K562 (cell line): ENCODE measurements at regions not wholly inside any gene's neighbourhood (a gene's known extent, or its start where the extent isn't known, plus 50 kb on each side); places are given as distances from the start of the nearest gene placed in this dataset.
A peak's percentile ranks its signal among the peaks of the same experiment; 100 is the strongest.

Experiments
- ARID2 ChIP-seq: fragments of 450-650 bp; IDR thresholded peaks from 2 replicates; pipeline ENCODE4 v1.6.1; 2017; ENCODE audit warnings: antibody characterized with exemption, mild to moderate bottlenecking
- CBX2 ChIP-seq: fragments of 200-600 bp; sonication (generic); IDR thresholded peaks from one replicate; pipeline ENCODE4 v1.6.1; 2012; ENCODE audit warnings: mild to moderate bottlenecking, low read length, inconsistent platforms; ENCODE audit not compliant: insufficient read depth, poor library complexity, severe bottlenecking
- CEBPB ChIP-seq: fragments of 450-650 bp; IDR thresholded peaks from 2 replicates; pipeline ENCODE4 v1.6.1; 2016; ENCODE audit warnings: missing genetic modification characterization, missing compliant biosample characterization
- DNMT1 ChIP-seq: fragments of 450-650 bp; IDR thresholded peaks from 2 replicates; pipeline ENCODE4 v1.6.1; 2016; ENCODE audit warnings: antibody characterized with exemption, mild to moderate bottlenecking
- GTF2F1 ChIP-seq: IDR thresholded peaks from 2 replicates; pipeline ENCODE4 v1.6.1; 2011; ENCODE audit warnings: low read depth, low read length, improper control_type of control experiment
- ILF3 ChIP-seq: fragments of 450-650 bp; IDR thresholded peaks from 2 replicates; pipeline ENCODE4 v1.6.1; 2018; ENCODE audit warnings: antibody characterized with exemption, mild to moderate bottlenecking, moderate library complexity, borderline replicate concordance
- POLR2G ChIP-seq: fragments of 200-400 bp; formaldehyde crosslinking; IDR thresholded peaks from 2 replicates; pipeline ENCODE4 v1.6.1; 2017; ENCODE audit warnings: low read depth, mild to moderate bottlenecking, antibody characterized with exemption, low read length, moderate library complexity
- RBM22 ChIP-seq: fragments of 200-400 bp; formaldehyde crosslinking; IDR thresholded peaks from 2 replicates; pipeline ENCODE4 v1.6.1; 2018; ENCODE audit warnings: low read length, low read depth; ENCODE audit not compliant: poor library complexity, severe bottlenecking
- TCF7L2 ChIP-seq: fragments of 150-350 bp; IDR thresholded peaks from 2 replicates; pipeline ENCODE4 v1.6.1; 2016; ENCODE audit warnings: low read depth, mild to moderate bottlenecking, low read length, moderate library complexity
- TF ChIP-seq, protein P1 (sequence below), 3 experiments: IDR thresholded peaks in 2 of 3; conservative IDR thresholded peaks in 1 of 3; 2 replicates each; pipeline ENCODE4 v1.5.1; 2011 to 2012; ENCODE audit warnings: low read length in 3 of 3, mild to moderate bottlenecking in 3 of 3, control low read depth in 2 of 3, improper control_type of control experiment in 1 of 3, inconsistent platforms in 1 of 3, low read depth in 1 of 3, mixed read lengths in 1 of 3, moderate library complexity in 1 of 3; ENCODE audit not compliant: insufficient read depth in 2 of 3

DNA sequence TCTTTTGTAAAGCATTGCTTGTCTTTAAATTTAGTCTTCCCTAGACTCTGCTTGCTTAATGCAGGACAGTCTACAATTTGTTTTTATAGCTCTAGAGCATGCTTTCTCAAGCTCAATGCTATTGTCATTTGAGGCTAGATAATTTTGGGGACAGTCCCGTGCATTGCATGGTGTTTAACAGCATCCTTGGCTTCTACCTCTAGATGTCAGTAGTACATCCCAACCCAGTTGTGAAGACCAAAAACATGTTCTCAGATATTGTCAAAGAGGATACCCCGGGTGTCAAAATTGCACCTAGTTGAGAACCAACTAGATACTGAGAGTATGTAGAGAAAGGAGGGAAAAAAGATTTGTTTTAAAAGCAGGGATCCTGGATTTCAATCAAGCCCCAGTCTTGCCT is 277.5 kb downstream of the CEMIP2 start:
- no peak for TF ChIP-seq DNMT1
- no peak for TF ChIP-seq TCF7L2
- no peak for TF ChIP-seq ARID2
- no peak for TF ChIP-seq ILF3
- TF ChIP-seq CBX2 = no peak
- TF ChIP-seq, protein P1, sequence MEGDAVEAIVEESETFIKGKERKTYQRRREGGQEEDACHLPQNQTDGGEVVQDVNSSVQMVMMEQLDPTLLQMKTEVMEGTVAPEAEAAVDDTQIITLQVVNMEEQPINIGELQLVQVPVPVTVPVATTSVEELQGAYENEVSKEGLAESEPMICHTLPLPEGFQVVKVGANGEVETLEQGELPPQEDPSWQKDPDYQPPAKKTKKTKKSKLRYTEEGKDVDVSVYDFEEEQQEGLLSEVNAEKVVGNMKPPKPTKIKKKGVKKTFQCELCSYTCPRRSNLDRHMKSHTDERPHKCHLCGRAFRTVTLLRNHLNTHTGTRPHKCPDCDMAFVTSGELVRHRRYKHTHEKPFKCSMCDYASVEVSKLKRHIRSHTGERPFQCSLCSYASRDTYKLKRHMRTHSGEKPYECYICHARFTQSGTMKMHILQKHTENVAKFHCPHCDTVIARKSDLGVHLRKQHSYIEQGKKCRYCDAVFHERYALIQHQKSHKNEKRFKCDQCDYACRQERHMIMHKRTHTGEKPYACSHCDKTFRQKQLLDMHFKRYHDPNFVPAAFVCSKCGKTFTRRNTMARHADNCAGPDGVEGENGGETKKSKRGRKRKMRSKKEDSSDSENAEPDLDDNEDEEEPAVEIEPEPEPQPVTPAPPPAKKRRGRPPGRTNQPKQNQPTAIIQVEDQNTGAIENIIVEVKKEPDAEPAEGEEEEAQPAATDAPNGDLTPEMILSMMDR (IDR thresholded peaks at IDR 0.05 in 2 of 3, conservative IDR thresholded peaks at IDR 0.05 in 1 of 3; ENCODE audit: insufficient read depth in 2 of 3, low read depth in 1 of 3, low read length in 3 of 3) = 0 out of 6 replicates have a peak, but pooled peaks of 1 of the 3 experiments have one; percentile 12
- TF ChIP-seq GTF2F1 = no peak
- no peak for TF ChIP-seq POLR2G
- TF ChIP-seq CEBPB (tag) = no peak
- TF ChIP-seq RBM22 = no peak
